GM19025 (cell line): ENCODE measurements at regions not wholly inside any gene's neighbourhood (a gene's known extent, or its start where the extent isn't known, plus 50 kb on each side); places are given as distances from the start of the nearest gene placed in this dataset.
A peak's percentile ranks its signal among the peaks of the same experiment; 100 is the strongest.
"Not testable (repeated sequence)": the region's sequence is repeated elsewhere in the genome, so short reads cannot be mapped to it uniquely, and the experiment has no call there.

ENCODE experiments used
- ATAC-seq: cut with Tn5 transposase; IDR thresholded peaks from one replicate; pipeline ENCODE4 v1.9.1; 2021; ENCODE audit warnings: mild to moderate bottlenecking, low read depth, moderate library complexity; ENCODE audit not compliant: unreplicated experiment

- not testable (repeated sequence) for ATAC-seq
These were observed 385.3 kb downstream of the AMY1C start for GRCh38 chr1:104135036-104135435.

GRCh38 chr1:104136621-104137020 is 386.9 kb downstream of the AMY1C start:
- no peak for ATAC-seq

- no peak for ATAC-seq
These were observed 407.0 kb downstream of the AMY1C start for GRCh38 chr1:104156738-104157137.

DNA sequence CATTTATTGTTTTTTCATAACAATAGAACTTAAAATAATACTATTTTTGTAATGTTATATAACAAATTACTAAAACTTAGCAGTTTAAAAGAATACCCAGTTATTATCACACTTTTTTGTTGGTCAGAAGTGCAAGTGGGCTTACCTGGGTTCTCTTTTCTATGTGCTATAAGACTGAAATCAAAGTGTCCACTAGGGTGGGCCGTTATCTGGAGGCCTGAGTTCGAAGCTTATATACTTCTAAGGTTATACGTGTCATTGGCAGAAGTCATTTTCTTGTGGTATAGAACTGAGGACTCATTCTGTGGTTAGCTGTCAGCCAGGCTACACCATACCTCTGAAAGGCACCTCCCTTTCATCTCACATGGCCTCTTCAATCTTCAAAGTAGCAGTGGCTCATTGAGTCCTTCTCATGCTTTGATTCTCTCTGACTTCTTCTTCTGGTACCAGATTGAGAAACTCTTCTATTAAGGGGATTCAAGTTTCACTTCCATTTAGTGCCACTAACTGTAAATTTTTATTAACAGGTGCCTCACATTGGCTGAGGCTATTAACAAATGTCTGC is 414.3 kb downstream of the AMY1C start:
- no peak for ATAC-seq

GRCh38 chr1:104172243-104172681 is 422.6 kb downstream of the AMY1C start:
- no peak for ATAC-seq

GRCh38 chr1:104182251-104182650 is 432.6 kb downstream of the AMY1C start:
- ATAC-seq: no peak

DNA sequence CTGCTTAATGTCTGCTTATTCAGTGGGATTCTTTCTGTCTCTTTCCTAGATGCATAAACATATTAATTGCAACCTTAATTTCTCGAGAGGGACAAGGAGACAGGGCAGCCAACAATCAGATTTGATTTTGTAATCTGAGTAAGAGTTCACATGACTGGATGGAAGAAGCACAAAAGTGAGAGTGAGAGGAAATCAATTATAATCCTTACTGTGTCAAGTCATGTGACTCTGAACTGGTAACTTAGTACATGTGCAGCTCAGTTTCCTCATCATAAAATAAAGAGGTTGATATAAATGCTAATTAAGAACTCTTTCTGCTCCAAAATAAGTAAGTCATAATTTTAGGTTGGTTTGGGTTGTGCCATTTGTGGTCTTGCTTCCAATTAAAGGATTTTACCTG is 439.5 kb downstream of the AMY1C start:
- ATAC-seq: no peak

DNA sequence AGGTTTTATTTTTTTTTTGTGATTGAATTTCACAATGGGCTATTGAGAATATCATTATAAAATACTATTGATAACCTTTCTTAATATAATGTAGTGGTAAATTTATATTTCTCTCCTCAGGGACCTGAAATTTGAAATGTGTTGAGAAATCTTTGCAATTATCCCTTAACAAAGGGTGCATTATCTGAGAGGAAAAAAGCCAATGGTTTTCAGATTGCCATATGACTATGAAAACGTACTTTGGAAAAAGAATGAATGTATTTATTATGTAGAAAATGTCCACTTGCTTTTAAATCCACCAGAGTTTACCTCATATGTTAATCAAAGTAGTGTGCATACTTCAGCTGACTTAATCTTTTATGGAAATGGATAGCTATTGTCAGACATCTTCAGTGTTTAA is 441.1 kb downstream of the AMY1C start:
- ATAC-seq: no peak

- no peak for ATAC-seq
These were observed 445.7 kb downstream of the AMY1C start for GRCh38 chr1:104195395-104195794.

DNA sequence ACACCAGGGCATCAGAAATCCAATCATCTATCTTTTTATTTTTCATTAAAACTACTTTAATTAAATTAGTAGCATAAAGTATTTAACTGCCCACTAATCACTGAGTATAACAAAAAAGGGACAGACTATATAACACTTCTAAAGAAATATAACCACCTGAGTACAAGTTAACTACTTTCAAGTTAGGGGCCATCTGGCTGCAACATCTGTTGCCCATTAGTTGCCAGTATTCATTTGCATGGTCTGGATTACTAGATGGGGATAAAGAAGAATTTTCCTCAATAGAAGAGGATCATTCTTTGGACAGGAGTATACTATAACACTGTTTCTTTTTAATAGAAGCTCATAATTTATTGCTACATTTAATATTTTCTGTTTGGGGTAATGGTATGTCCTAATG is 446.4 kb downstream of the AMY1C start:
- no peak for ATAC-seq

DNA sequence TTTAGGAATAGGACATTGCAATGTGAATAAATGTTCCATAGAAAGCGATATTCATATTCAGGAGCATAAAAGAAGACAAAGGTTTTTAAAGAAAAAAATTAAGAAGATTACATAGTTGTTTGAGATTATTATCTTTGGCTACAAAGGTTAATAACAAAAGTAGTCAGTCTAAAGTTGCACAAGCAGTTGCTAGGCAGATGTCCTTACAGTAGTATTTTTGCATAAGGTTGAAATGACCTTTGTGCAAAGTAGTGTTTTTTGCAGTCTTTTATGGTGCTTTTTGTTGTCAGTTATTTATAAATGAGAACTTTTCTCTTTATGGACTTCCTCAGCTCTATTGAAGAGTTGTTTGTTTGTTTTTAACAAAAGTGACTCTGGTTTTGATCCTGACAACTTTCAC is 447.8 kb downstream of the AMY1C start:
- ATAC-seq: no peak

- ATAC-seq: no peak
These were observed 462.5 kb downstream of the AMY1C start for GRCh38 chr1:104212239-104212638.

GRCh38 chr1:104217395-104217986 is 467.8 kb downstream of the AMY1C start:
- ATAC-seq: not testable (repeated sequence)

GRCh38 chr1:104229860-104230259 is 480.2 kb downstream of the AMY1C start:
- no peak for ATAC-seq

DNA sequence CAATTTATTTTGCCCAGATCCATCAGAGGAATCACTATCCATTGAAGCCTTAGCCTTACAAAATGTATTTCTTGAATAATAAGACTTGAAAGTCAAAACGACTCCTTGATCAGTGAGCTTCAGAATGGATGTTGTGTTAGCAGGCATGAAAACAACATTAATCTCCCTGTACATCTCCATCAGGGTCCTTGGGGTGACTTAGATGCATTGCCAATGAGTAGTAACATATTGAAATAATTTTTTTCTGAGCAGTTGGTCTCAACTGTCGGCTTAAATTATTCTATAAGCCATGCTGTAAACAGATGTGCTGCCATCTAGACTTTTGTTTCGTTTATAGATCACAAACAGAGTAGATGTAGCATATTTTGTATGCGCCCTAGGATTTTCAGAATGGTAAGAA is 482.0 kb downstream of the AMY1C start:
- no peak for ATAC-seq

- no peak for ATAC-seq
These were observed 485.4 kb downstream of the AMY1C start for GRCh38 chr1:104235141-104235540.

GRCh38 chr1:104238991-104239390 is 489.3 kb downstream of the AMY1C start:
- no peak for ATAC-seq

DNA sequence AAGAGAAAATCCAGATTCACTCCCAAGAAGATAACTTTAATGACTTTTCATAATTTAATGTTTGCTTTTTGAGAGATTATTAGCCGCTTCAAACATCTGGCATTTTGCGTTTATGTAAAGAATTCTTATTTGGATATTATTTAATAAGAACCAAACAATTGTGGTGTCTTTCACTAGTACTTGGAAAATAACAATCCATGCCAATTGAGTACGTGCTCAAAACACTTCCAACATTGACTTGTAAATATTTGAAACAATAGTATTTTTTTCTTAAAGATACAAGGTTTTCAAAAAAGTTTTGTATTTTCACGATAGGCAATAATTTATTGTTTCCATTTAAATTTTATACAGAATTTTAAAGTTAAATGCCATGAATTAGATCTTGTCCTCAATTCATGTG is 498.7 kb downstream of the AMY1C start:
- ATAC-seq: no peak

DNA sequence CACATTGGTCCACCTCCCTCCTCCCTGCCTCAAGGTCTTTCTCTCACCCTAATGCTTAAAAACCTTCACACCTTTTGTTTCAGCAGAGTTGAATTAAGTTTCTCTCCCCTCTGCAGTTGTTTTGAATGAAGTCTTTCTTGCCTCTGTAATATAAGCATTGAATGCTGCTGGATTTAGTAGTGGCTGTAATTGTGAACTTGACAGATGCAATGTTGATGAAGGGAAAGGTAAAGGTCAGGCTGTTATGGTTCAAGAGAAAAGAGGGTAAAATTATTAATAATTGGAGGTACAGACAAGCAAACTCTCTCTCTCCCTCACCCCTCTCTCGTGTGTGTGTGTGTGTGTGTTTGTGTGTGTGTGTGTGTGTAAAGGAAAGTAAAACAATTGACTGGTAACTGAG is 509.8 kb downstream of the AMY1C start:
- no peak for ATAC-seq

DNA sequence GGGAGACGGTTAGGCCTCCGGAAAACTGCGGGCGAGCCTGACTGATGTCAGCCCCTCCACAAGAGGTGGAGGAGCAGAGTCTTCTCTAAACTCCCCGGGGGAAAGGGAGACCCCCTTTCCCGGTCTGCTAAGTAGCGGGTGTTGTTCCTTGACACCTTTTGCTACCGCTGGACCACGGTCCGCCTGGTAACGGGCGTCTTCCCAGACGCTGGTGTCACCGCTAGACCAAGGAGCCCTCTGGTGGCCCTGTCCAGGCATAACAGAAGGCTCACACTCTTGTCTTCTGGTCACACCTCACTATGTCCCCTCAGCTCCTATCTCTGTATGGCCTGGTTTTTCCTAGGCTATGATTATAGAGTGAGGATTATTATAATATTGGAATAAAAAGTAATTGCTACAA is 513.4 kb downstream of the AMY1C start:
- not testable (repeated sequence) for ATAC-seq

DNA sequence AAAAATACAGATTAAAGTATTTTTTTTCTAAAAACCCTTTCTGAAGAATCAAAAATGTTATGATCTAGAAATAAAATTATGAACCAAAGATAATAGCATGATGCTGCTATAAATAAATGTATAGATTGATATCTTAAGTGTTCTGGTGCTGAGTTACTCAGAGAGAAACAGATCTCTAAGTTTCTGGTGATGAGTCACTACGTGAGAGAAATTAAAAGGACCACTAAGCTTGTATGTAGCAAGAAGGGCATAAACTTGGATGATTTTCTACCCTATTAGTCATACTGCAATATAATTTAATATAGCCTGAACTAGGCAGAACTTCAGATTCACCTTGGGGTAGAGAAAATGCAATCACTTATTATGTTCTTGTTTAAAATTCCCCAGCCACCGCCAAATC is 514.8 kb downstream of the AMY1C start:
- ATAC-seq: no peak

- no peak for ATAC-seq
These were observed 515.5 kb downstream of the AMY1C start for GRCh38 chr1:104265163-104265562.

DNA sequence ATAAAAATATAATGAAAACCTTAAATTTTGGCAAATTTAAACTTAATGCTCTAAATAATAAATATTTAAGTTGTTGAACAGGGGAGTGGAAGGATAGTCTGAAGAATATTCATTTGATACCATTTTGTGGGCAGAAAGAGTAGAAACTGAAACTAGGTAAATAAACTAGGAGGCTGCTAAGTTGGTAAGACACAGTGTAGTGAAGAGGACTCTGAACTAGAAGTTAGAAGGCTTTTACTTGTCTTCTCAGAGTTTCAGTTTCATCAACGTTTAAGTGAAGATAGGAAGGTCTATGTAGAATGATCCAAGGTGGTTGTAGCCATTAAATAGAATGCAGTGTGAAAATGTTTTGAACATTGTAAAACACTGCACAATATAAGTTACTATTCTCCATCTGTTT is 516.9 kb downstream of the AMY1C start:
- ATAC-seq: peak; percentile 69
